ENCODE measurements at regions not wholly inside any gene's neighbourhood (a gene's known extent, or its start where the extent isn't known, plus 50 kb on each side); places are given as distances from the start of the nearest gene placed in this dataset.

- TF ChIP-seq CTCF (IDR thresholded peaks at IDR 0.05; ENCODE audit: borderline replicate concordance, insufficient read depth, low read depth, low read length): no peak
- no peak overlapping the region for H3K4me3 ChIP-seq (ENCODE audit: low read depth, low read length)
Observed at GRCh38 chr5:18740301-18740700, 1106.0 kb downstream of the TAF11L14 start.

- TF ChIP-seq CTCF (IDR thresholded peaks at IDR 0.05; ENCODE audit: borderline replicate concordance, insufficient read depth, low read depth, low read length): no peak
Observed at GRCh38 chr5:18742830-18743229, 1108.6 kb downstream of the TAF11L14 start.

GRCh38 chr5:18744441-18744840, 1110.2 kb downstream of the TAF11L14 start:
- no peak for TF ChIP-seq CTCF (IDR thresholded peaks at IDR 0.05; ENCODE audit: borderline replicate concordance, insufficient read depth, low read depth, low read length)
- H3K4me3 ChIP-seq (ENCODE audit: low read depth, low read length): peak overlapping the region; percentile 58

More at GRCh38 chr5:18742830-18743229, 1108.6 kb downstream of the TAF11L14 start:
- no peak overlapping the region for H3K4me3 ChIP-seq (ENCODE audit: low read depth, low read length)

- peak overlapping the region; percentile 58 for H3K4me3 ChIP-seq (ENCODE audit: low read depth, low read length)
- no peak for TF ChIP-seq CTCF (IDR thresholded peaks at IDR 0.05; ENCODE audit: borderline replicate concordance, insufficient read depth, low read depth, low read length)
Observed at GRCh38 chr5:18745042-18745987, 1111.1 kb downstream of the TAF11L14 start.

GRCh38 chr5:18745988-18746615, 1111.8 kb downstream of the TAF11L14 start:
- peak overlapping the region; percentile 58 for H3K4me3 ChIP-seq (ENCODE audit: low read depth, low read length)
- TF ChIP-seq CTCF (IDR thresholded peaks at IDR 0.05; ENCODE audit: borderline replicate concordance, insufficient read depth, low read depth, low read length): no peak

GRCh38 chr5:18749763-18750162, 1115.5 kb downstream of the TAF11L14 start:
- TF ChIP-seq CTCF (IDR thresholded peaks at IDR 0.05; ENCODE audit: borderline replicate concordance, insufficient read depth, low read depth, low read length): no peak
- no peak overlapping the region for H3K4me3 ChIP-seq (ENCODE audit: low read depth, low read length)

Data from GM12875 (cell line).